NCI-H774 (cell line): ENCODE measurements at regions not wholly inside any gene's neighbourhood (a gene's known extent, or its start where the extent isn't known, plus 50 kb on each side); places are given as distances from the start of the nearest gene placed in this dataset.

Experiments
- DNase-seq: peaks from one replicate; lab custom pipeline; 2025; lab: John Stamatoyannopoulos, UW

GRCh38 chr2:60294901-60295635 lies 258.4 kb downstream of the BCL11A start:
- no peak for DNase-seq

DNA sequence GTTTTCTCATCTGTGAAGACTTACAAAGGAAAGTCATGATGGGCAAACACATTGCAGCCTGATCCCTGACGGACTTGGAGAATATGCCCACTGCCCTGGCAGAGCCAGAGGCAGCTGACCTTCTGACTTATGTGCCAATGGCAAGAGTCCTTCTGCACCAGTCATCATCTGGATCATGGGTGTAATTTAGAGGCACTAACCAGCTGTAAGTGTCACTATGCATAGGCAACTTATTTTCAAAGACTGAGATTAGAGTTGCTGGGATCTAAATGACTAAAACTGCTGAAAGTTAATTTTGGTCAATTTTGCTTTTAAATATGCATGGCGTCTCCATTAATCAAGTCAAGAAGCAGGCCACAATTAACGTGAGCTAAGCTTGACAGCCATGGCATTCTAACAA lies 261.2 kb downstream of the BCL11A start:
- DNase-seq, result no peak

DNA sequence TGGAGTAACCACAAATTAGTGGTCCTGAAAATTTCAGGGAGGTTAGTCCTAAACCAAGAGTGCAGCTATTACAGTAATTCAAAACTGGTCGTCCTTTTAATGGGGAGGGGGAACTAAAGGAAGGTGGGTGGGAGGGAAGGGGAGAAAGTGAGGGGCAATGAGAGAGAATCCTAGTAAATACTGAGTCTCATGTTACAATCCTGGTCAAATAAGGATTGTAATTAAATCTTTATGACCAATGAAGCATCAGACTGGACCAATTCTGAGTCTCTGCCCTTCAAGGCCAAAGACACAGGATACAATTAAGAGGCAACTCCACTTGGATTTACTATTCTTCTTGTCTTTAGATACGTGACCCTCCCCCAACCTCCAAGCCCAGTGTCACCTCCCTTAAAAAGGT lies 262.9 kb downstream of the BCL11A start:
- DNase-seq, result no peak

DNA sequence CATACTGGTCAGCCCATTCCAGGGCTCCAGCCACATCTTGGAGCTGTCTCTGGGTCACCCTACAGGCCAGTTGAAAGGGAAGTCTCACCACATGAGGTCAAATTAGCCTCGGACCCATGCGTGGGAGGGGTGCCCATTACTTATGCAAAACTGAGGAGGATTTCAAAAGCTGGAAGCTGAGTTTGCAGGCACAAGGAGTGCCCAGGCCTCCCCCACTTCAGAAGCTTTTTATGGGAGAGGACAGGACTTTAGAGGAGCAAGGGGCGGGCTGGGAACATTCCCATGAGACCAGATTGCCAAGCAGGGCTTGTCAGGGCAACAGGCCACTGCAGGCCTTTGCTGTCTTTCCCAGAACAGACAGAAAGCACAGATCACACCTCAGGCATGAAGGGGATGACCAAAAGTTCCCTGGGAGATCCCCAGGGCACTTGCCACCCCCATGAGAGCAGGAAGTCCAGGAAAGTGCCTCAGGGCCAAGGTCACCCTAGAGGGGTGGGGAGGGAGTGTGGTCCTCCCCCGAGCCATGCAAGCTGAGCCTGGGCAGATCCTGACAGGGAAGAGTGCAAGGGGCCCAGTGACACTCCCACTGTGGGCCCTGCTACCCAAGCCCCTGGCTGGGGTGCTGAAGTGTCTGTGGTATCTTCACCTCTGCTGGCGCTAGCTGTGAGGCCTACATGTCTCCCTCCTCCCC lies 267.7 kb downstream of the BCL11A start:
- no peak for DNase-seq

GRCh38 chr2:60283626-60284025 lies 269.8 kb downstream of the BCL11A start:
- DNase-seq, result no peak

DNA sequence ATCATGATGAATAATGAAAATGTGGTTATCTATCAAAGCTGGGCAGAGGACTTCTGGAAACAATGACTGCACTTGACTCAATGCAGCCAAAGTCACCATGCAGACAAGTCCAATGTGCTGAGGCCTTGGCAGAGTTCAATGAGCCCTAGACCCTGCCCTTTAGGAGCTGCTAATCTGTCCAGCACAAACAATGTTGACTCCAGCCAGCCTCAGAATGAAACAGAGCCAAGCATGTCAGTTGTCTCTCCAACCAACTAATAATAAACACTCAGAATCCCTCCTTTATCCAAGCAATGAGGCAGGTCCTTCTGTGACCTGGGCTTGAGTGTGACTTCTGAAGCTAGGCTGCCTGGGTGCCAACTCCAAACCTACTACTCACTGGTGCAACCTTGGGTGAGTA lies 270.6 kb downstream of the BCL11A start:
- no peak for DNase-seq

GRCh38 chr2:60281730-60282129 lies 271.7 kb downstream of the BCL11A start:
- DNase-seq, result no peak

GRCh38 chr2:60280238-60280637 lies 273.2 kb downstream of the BCL11A start:
- no peak for DNase-seq

DNA sequence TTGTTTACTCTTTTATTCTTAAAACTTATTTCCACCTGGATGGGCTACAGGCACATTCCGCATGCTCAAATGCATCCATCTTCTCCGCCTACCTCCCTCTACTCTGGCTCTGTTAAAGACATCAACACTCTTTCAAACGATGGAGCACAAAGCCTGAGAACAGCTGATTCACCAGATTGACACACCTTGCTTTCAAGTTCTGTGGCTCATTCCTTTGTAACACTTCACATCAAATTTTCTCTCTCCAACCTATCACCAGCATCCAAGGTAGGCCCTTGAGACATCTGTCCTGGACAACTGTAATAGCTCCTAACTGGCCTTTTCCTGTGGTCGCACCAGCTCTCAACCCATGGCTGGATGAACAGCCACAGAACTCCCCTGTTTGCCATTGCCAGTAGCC lies 274.5 kb downstream of the BCL11A start:
- DNase-seq, result no peak

DNA sequence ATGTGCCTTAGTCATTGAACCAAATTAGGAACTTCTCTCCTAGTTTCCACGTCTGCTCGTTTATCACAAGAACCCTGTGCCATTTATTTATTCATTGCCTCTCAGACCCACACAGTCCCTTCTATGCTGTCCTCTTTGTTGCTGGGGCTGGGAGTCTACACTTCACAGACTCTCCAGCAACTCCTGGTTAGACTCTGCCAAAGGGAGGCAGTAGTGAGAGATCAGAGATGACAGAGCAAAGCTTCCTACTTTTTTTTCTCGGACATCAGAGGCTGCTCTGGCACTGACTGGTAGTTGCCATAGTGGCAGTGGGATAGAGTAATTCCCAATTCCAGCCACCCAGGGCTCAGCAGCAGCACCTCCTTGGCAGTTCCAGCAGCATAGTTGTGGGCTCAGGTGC lies 277.5 kb downstream of the BCL11A start:
- no peak for DNase-seq

DNA sequence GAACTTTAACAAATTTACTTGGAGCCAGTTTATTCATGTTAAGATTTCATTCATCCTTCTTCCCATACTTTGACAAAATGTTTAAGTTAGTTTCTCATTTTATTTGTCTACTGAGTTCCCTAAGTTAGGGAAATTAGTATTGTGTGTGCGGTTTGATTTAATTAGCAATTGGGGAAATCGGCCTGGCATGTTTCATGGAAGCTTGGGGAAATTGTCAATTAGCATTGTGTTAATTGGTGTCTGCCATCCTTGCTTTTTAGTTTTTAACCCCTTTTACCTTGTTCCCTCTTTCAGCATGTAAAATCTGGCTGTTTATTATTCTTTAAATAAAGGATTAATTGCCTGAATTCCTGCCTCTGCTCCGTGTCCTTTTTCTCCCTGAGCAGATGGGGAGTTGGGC lies 279.6 kb downstream of the BCL11A start:
- no peak for DNase-seq

DNA sequence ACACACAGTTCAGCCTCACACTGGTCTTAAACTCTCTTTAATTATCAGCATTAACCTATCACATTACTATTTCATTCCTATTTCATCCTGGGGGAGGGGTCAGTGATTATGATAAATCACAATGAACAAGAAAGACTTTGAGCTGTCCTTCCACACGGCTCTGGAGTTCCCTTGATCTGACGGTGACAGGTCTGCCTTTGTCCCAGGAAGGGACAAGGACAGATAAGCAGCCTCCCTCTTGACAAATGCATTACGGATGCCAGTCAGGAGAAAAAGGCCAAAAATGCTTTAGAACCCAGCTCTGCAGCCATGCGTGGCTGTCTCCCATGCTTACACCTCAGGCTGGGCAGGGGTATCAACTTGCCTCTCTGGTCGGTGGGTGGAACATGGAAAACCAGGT lies 281.7 kb downstream of the BCL11A start:
- DNase-seq, result no peak

- DNase-seq, result no peak
These were observed 282.3 kb downstream of the BCL11A start for GRCh38 chr2:60271131-60271530.

DNA sequence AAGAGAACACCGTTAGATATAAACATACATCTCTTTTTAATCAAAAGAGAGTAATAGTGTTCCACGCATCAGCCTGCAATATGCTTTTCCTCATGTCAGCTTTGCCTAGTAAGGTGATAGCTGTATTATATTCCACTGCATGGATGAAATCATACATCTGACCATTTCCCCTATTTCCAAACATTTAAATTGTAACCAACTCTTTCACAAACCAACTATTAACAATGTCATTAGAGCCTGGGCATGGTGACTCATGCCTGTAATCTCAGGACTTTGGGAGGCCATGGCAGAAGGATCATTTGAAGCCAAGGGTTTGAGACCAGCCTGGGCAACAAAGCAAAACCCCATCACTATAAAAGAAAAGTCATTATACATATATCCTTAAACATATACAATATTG lies 284.8 kb downstream of the BCL11A start:
- no peak for DNase-seq

DNA sequence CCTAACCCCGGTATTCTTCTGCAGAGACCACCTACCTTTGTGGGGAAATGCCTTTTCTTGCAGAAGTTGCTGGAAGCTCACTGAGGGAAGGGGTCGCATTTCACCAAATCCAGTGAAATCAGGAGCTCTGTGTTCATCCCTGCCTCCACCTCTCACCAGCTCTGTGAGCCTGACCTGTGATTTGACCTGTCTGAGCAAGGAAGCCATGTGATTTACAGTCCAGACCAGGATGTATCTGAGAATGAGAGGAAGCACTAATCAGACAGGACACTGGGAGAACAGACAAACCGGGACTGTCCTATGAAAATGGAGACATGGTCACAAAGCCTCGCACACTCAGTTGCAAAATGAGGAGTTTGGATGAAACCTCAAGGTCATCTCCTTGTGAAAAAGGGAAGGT lies 285.4 kb downstream of the BCL11A start:
- no peak for DNase-seq

DNA sequence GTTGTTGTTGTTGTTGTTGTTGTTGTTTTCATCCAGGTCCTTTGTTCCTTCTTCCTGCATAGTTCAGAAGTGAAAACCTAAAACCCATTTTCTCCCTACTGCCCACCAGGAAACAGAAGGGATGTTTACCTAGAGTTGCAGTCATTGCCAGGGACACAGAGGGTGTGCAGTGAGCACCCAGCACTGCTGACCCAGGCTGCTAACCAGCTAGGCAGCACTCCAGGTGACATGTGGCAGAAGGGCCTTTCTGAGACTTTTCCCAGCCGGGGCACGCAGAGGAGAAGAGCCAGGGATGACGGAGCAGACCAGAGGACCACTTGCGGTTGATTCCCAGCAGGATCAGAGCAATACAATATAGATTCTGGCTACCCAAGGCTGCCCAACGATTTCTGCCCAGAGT lies 286.3 kb downstream of the BCL11A start:
- peak; percentile 14 for DNase-seq

- DNase-seq, result peak; percentile 84
These were observed 291.3 kb downstream of the BCL11A start for GRCh38 chr2:60262178-60262577.

DNA sequence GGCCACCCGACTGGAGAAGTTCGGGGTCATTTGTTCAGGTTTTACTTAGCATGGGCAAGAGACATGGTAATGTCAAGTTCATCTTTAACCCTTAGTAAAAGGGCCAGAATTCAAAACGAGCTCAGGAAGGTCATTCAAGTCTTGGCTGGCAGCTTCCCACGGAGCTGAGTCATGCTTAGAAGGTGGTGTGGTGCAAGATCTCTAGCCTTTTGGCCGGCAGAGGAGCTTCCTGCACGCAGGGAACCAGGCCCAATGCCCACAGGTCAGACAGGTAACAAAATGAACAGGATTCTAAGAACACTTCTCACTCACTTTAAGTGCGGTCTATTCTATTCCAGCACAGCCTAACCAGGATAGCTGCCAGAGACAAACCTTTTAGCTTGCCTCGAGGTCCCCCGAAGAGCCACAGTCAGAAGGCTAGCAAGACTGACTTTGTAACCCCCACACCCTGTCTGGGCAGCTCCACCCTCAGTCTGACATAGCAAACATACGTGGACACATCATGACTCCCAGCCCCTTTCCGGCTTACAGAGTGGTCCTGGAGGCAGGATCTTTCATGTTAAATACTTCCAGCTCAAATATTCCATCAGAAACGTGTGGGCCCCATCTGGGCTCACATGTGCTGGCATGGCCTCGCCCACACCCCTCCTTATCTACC lies 292.7 kb downstream of the BCL11A start:
- DNase-seq, result no peak

DNA sequence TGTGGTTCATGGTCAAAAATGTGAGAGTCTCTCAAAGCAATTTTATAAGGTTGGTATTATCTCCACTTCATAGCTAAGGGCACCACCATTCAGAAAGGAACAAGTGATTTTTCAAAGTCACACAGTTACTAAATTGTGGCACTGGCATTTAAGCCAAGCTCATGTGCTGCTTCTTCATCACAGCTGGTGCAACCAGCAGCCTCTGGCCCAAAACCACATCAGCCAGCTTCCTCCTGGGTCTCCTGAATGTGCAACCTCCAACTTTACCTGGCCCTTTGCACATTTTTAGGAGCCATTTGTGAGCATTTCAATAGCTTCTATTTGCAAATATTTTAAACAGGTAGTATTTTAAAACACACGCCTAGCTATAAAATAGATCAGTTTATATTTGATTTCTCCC lies 293.7 kb downstream of the BCL11A start:
- DNase-seq, result no peak

DNA sequence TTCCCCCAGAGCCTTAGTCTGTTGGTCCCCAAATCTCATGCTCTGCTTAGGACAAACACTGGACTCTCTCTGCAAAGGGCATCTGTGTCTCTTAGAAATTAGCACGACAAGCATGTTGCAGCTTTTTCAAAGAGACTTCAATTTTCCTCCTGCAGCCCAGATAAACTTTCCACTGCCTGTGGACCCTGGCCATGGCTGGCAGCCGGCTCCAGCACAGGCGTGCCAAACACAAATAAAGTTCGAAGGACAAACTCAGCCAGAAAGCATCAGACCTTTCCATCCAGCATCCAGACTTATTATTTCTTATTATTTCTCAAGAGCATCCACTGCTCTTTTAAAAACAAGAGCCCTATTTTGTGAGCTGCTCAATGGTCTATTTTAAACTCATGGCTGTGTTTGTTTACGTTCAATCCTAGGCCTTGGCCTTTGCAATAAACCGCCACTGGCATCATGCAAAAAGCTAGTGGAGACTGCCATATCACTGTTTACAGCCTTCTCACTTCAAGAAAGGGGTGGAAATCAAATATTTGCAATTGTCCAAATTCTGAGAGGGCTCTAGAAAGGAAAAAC lies 300.8 kb downstream of the BCL11A start:
- DNase-seq, result no peak

- DNase-seq, result no peak
These were observed 302.2 kb downstream of the BCL11A start for GRCh38 chr2:60251247-60251646.

- DNase-seq, result no peak
These were observed 303.6 kb downstream of the BCL11A start for GRCh38 chr2:60249879-60250278.

DNA sequence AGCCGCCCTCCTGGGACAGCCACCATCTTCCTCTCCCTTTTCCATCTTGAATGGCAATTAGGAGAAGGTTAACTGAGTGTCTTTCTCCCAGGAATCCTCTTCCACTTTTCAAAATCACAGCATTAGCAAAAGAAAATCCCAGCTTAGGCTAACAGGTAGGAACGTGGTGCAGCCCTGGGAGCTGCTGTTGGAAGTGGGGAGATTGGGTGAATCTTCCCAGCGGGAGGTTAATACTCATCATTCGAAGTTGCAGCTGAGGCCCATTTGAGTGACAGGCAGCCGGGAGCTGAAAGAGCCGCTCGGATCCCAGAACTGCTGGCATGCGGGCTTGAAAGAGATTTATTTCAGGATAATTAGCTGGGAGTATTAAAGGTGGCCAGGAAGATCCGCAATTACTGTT lies 306.0 kb downstream of the BCL11A start:
- no peak for DNase-seq
